Vagina (tissue), 2 donors: ENCODE measurements at regions not wholly inside any gene's neighbourhood (a gene's known extent, or its start where the extent isn't known, plus 50 kb on each side); places are given as distances from the start of the nearest gene placed in this dataset.
A peak's percentile ranks its signal among the peaks of the same experiment; 100 is the strongest.

Experiments used
- CTCF ChIP-seq, 3 experiments: fragments of 450-650 bp in 2 of 3; fragments of 200-600 bp in 1 of 3; sonication (generic) in 1 of 3; IDR thresholded peaks; one replicate each; pipeline ENCODE4 v1.5.1; 2017 to 2019; ENCODE audit warnings: antibody characterized with exemption in 3 of 3, mild to moderate bottlenecking in 2 of 3, moderate library complexity in 2 of 3
- POLR2A ChIP-seq, 2 donors: fragments of 450-650 bp; IDR thresholded peaks; one replicate each; pipeline ENCODE4 v1.6.1; 2017; ENCODE audit warnings: antibody characterized with exemption in 2 of 2, mild to moderate bottlenecking in 2 of 2, moderate library complexity in 2 of 2

- TF ChIP-seq CTCF (IDR thresholded peaks at IDR 0.05) (peak; percentile 52 to 88 (median 87)), POLR2A (IDR thresholded peaks at IDR 0.05) (no peak)
These were observed 58.5 kb upstream of the COPS8 start for GRCh38 chr2:237026981-237027711.
